PC-3 (cell line): ENCODE measurements at regions not wholly inside any gene's neighbourhood (a gene's known extent, or its start where the extent isn't known, plus 50 kb on each side); places are given as distances from the start of the nearest gene placed in this dataset.
"Not testable (repeated sequence)": the region's sequence is repeated elsewhere in the genome, so short reads cannot be mapped to it uniquely, and the experiment has no call there.

Experiments
- ATAC-seq: fragments of 200-7000 bp; cut with Tn5 transposase; 2 replicates; pipeline ENCODE4 v1.9.1; 2020; ENCODE audit warnings: mild to moderate bottlenecking, moderate library complexity
- BruUV-seq: library from RNA; stranded (reverse); fragments of 400-500 nt; replicated peaks from 2 replicates; lab custom pipeline; 2021; lab: Mats Ljungman, UMichigan
- CTCF ChIA-PET: fragments of 300-600 bp; sonication (Branson Sonifier 250); formaldehyde crosslinking; loops from one replicate; lab custom pipeline; 2022; ENCODE audit warnings: antibody characterized with exemption; lab: Charles Lee
- POLR2A ChIA-PET: fragments of 300-600 bp; sonication (Branson Sonifier 250); formaldehyde crosslinking; loops from one replicate; lab custom pipeline; 2022; ENCODE audit warnings: antibody characterized with exemption; ENCODE audit not compliant: unreplicated experiment; lab: Charles Lee
- DNase-seq: peaks from one replicate; pipeline ENCODE4 v3.0.0-alpha.2; 2015
- H2AFZ ChIP-seq: fragments of 300-600 bp; sonication (generic); 2 replicates; pipeline ENCODE4 v1.6.0; 2016; ENCODE audit warnings: antibody characterized with exemption, low read length
- H3F3A ChIP-seq: fragments of 300-600 bp; sonication (generic); one replicate; pipeline ENCODE4 v1.6.0; 2017; ENCODE audit warnings: antibody characterized with exemption, low read length, control low read depth, mild to moderate bottlenecking; ENCODE audit not compliant: unreplicated experiment
- H3K27ac ChIP-seq: fragments of 300-600 bp; sonication (generic); 2 replicates; pipeline ENCODE4 v1.5.1; 2016; ENCODE audit warnings: mild to moderate bottlenecking, low read length
- H3K27me3 ChIP-seq: fragments of 300-600 bp; sonication (generic); 2 replicates; pipeline ENCODE4 v1.6.1; 2016; ENCODE audit warnings: low read length, mixed read lengths
- H3K36me3 ChIP-seq: fragments of 300-600 bp; sonication (generic); 2 replicates; pipeline ENCODE4 v1.6.1; 2016; ENCODE audit warnings: low read depth, mixed run types, low read length, mixed read lengths
- H3K4me1 ChIP-seq: fragments of 300-600 bp; sonication (generic); 2 replicates; pipeline ENCODE4 v1.5.1; 2016; ENCODE audit warnings: low read length; ENCODE audit not compliant: insufficient read depth
- H3K4me2 ChIP-seq: fragments of 300-600 bp; sonication (generic); 2 replicates; pipeline ENCODE4 v1.6.0; 2016; ENCODE audit warnings: low read length
- H3K4me3 ChIP-seq: fragments of 300-600 bp; sonication (generic); 2 replicates; pipeline ENCODE4 v1.5.1; 2016; ENCODE audit warnings: mild to moderate bottlenecking, low read length, mixed read lengths
- H3K79me2 ChIP-seq: fragments of 300-600 bp; sonication (generic); 2 replicates; pipeline ENCODE4 v1.6.1; 2017; ENCODE audit warnings: low read length, mixed read lengths
- H3K9ac ChIP-seq: fragments of 300-600 bp; sonication (generic); 2 replicates; pipeline ENCODE4 v1.6.0; 2016; ENCODE audit warnings: mild to moderate bottlenecking, low read length
- H3K9me2 ChIP-seq: fragments of 300-600 bp; sonication (generic); replicated peaks from 2 replicates; pipeline ENCODE4 v1.6.1; 2016; ENCODE audit warnings: mixed run types, low read length, mixed read lengths
- H3K9me3 ChIP-seq: fragments of 300-600 bp; sonication (generic); 2 replicates; pipeline ENCODE4 v1.6.1; 2016; ENCODE audit warnings: low read length, mixed read lengths
- H4K20me1 ChIP-seq: fragments of 300-600 bp; sonication (generic); 2 replicates; pipeline ENCODE4 v1.6.1; 2016; ENCODE audit warnings: low read length, mixed read lengths
- EZH2 ChIP-seq: fragments of 300-600 bp; sonication (generic); IDR thresholded peaks from one replicate; pipeline ENCODE4 v1.6.1; 2017; ENCODE audit warnings: antibody characterized with exemption, mild to moderate bottlenecking, low read length; ENCODE audit not compliant: unreplicated experiment
- EZH2phosphoT487 ChIP-seq: fragments of 300-600 bp; sonication (generic); IDR thresholded peaks from 2 replicates; pipeline ENCODE4 v1.6.1; 2018; ENCODE audit warnings: mild to moderate bottlenecking, antibody characterized with exemption, low read length, borderline replicate concordance
- intact Hi-C: fragments of 100-400 bp; cut with micrococcal nuclease; formaldehyde crosslinking; loops from 2 replicates; pipeline ENCODE4 v1.9.0; 2023
- TF ChIP-seq, protein P1 (sequence below): fragments of 300-600 bp; sonication (generic); conservative IDR thresholded peaks from 2 replicates; pipeline ENCODE4 v1.5.1; 2017; ENCODE audit warnings: antibody characterized with exemption, low read depth, mild to moderate bottlenecking, low read length

DNA sequence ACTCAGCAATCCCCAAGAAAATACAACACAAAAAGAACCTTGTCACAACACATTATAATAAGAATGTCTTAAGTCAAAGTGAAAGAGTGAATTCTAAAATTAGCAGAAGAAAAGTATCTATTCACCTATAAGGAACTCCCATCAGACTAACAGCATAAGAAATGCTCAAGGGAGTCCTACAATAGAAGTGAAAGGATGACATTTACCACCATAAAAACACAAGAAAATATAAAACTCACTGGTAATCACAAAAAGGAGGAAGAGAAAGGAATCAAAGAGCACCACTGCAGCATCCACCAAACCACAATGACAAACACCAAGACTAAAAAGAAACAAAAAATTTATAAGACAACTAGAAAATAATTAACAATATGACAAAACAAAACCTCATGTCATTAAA lies 257.0 kb upstream of the AGTR2 start:
- H3K9me3 ChIP-seq = no peaks in the 10 kb centered on the region
- H3K27me3 ChIP-seq = no peaks in the 10 kb centered on the region
- TF ChIP-seq EZH2 (no peak), EZH2phosphoT487 (no peak)
- TF ChIP-seq, protein P1, sequence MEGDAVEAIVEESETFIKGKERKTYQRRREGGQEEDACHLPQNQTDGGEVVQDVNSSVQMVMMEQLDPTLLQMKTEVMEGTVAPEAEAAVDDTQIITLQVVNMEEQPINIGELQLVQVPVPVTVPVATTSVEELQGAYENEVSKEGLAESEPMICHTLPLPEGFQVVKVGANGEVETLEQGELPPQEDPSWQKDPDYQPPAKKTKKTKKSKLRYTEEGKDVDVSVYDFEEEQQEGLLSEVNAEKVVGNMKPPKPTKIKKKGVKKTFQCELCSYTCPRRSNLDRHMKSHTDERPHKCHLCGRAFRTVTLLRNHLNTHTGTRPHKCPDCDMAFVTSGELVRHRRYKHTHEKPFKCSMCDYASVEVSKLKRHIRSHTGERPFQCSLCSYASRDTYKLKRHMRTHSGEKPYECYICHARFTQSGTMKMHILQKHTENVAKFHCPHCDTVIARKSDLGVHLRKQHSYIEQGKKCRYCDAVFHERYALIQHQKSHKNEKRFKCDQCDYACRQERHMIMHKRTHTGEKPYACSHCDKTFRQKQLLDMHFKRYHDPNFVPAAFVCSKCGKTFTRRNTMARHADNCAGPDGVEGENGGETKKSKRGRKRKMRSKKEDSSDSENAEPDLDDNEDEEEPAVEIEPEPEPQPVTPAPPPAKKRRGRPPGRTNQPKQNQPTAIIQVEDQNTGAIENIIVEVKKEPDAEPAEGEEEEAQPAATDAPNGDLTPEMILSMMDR = no peak
- no peak overlapping the region for H2AFZ ChIP-seq
- H4K20me1 ChIP-seq = no peaks in the 10 kb centered on the region
- H3K36me3 ChIP-seq = no peaks in the 10 kb centered on the region
- H3K4me3 ChIP-seq = no peak overlapping the region
- no peaks in the 10 kb centered on the region for H3F3A ChIP-seq
- DNase-seq = no peak
- no peak overlapping the region for H3K4me2 ChIP-seq
- H3K79me2 ChIP-seq = no peaks in the 10 kb centered on the region
- no peaks in the 10 kb centered on the region for H3K4me1 ChIP-seq
- ChIA-PET POLR2A (no interaction called here), CTCF (no interaction called here)
- no TSS peak for BruUV-seq
- no peak overlapping the region for H3K9ac ChIP-seq
- no peaks in the 10 kb centered on the region for H3K9me2 ChIP-seq
- no peak overlapping the region for H3K27ac ChIP-seq
- no peak for ATAC-seq
- intact Hi-C loops = no loop called here

DNA sequence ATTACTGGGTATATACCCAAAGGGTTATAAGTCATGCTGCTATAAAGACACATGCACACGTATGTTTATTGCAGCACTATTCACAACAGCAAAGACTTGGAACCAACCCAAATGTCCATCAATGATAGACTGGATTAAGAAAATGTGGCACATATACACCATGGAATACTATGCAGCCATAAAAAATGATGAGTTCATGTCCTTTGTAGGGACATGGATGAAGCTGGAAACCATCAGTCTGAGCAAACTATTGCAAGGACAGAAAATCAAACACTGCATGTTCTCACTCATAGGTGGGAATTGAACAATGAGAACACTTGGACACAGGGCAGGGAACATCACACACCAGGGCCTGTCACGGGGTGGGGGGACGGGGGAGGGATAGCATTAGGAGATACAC lies 254.9 kb upstream of the AGTR2 start:
- BruUV-seq, POLR2A ChIA-PET: not testable (repeated sequence)

DNA sequence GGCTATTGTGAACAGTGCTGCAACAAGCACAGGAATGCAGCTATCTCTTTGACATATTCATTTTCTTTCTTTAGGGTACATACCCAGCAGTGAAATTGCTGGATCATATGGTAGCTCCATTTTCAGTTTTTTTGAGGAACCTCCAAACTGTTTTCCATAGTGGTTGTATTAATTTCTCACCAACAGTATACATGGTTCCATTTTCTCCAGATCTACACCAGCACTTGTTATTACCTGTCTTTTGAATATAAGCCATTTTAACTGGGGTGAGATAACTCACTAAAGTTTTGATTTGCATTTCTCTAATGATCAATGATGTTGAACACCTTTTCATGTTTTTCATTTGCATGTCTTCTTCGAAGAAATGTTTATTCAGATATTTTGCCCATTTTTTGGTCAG lies 241.1 kb upstream of the AGTR2 start:
- H3K9ac ChIP-seq = no peak overlapping the region
- no peaks in the 10 kb centered on the region for H3F3A ChIP-seq
- TF ChIP-seq, protein P1 = no peak
- TF ChIP-seq EZH2 (no peak), EZH2phosphoT487 (no peak)
- no peak overlapping the region for H3K4me3 ChIP-seq
- no peaks in the 10 kb centered on the region for H3K27me3 ChIP-seq
- H4K20me1 ChIP-seq = no peaks in the 10 kb centered on the region
- no TSS peak for BruUV-seq
- no peak overlapping the region for H3K27ac ChIP-seq
- intact Hi-C loops = no loop called here
- POLR2A ChIA-PET = no interaction called here
- no peaks in the 10 kb centered on the region for H3K36me3 ChIP-seq
- no peak overlapping the region for H3K4me2 ChIP-seq
- CTCF ChIA-PET = no interaction called here
- no peaks in the 10 kb centered on the region for H3K79me2 ChIP-seq
- no peaks in the 10 kb centered on the region for H3K4me1 ChIP-seq
- no peak for DNase-seq
- H3K9me2 ChIP-seq = no peaks in the 10 kb centered on the region
- no peak overlapping the region for H2AFZ ChIP-seq
- no peak for ATAC-seq
- no peaks in the 10 kb centered on the region for H3K9me3 ChIP-seq

More for the DNA sequence above, 254.9 kb upstream of the AGTR2 start:
- H3K79me2 ChIP-seq, DNase-seq, H3K27me3 ChIP-seq, H4K20me1 ChIP-seq, H3K4me2 ChIP-seq, H3K4me1 ChIP-seq, H3K9me2 ChIP-seq, H2AFZ ChIP-seq, H3K9ac ChIP-seq, H3K9me3 ChIP-seq, H3K4me3 ChIP-seq, intact Hi-C loops, H3K36me3 ChIP-seq, ATAC-seq, H3K27ac ChIP-seq, CTCF ChIA-PET, H3F3A ChIP-seq: not testable (repeated sequence)
